ENCODE measurements at regions not wholly inside any gene's neighbourhood (a gene's known extent, or its start where the extent isn't known, plus 50 kb on each side); places are given as distances from the start of the nearest gene placed in this dataset.
A peak's percentile ranks its signal among the peaks of the same experiment; 100 is the strongest.

DNA sequence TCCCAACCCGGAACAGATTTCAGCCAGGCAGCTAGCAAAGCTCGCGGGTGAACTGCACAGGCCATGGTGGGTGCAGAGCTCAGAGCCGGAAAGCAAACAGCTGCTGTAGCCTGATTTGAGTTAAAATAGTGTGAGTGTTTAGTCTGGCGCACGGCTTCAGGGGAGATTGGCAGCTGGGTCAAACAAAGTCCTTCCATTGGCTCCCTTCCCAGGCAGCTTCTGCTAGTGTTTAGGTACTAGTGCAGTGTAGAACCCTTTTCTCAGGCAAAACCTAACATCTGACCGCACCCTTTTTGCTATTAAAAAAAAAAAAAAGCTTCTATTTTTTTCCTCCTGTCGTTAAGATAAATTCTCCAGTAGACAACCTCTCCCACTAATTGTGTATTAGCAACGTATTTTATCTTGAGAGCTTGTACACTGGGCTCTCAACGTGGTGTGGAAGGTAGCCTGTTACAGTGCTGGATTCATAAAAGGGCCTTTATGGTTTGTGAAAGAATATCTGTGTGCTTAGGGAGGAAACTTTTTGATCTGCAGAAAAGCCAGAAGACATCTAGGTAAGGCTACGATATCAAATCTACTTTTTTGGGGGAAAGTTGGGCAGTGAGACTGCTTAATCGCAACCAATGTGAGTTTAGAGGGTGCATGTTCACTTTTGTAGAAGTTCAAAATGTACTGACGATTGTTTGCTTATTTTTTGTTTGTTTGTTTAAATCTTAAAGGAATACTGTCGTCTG is 689.6 kb downstream of the USP25 start:
- H3K9me3 Mint-ChIP-seq: no peaks in the 10 kb centered on the region
- peak overlapping the region; percentile 91 for H3K27ac Mint-ChIP-seq
- peak in 1 of 2 experiments; percentile 56 for DNase-seq (ENCODE audit: low spot score in 2 of 2, unreplicated experiment in 2 of 2)
- H3K36me3 Mint-ChIP-seq: no peaks in the 10 kb centered on the region
- TF ChIP-seq, protein P1, sequence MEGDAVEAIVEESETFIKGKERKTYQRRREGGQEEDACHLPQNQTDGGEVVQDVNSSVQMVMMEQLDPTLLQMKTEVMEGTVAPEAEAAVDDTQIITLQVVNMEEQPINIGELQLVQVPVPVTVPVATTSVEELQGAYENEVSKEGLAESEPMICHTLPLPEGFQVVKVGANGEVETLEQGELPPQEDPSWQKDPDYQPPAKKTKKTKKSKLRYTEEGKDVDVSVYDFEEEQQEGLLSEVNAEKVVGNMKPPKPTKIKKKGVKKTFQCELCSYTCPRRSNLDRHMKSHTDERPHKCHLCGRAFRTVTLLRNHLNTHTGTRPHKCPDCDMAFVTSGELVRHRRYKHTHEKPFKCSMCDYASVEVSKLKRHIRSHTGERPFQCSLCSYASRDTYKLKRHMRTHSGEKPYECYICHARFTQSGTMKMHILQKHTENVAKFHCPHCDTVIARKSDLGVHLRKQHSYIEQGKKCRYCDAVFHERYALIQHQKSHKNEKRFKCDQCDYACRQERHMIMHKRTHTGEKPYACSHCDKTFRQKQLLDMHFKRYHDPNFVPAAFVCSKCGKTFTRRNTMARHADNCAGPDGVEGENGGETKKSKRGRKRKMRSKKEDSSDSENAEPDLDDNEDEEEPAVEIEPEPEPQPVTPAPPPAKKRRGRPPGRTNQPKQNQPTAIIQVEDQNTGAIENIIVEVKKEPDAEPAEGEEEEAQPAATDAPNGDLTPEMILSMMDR (IDR thresholded peaks at IDR 0.05; ENCODE audit: unreplicated experiment): no peak
- H3K4me3 Mint-ChIP-seq: peak overlapping the region; percentile 70
- no peaks in the 10 kb centered on the region for H3K27me3 Mint-ChIP-seq (ENCODE audit: low read depth)
- H3K4me1 Mint-ChIP-seq: peaks cover 42% of the 10 kb centered on the region

DNA sequence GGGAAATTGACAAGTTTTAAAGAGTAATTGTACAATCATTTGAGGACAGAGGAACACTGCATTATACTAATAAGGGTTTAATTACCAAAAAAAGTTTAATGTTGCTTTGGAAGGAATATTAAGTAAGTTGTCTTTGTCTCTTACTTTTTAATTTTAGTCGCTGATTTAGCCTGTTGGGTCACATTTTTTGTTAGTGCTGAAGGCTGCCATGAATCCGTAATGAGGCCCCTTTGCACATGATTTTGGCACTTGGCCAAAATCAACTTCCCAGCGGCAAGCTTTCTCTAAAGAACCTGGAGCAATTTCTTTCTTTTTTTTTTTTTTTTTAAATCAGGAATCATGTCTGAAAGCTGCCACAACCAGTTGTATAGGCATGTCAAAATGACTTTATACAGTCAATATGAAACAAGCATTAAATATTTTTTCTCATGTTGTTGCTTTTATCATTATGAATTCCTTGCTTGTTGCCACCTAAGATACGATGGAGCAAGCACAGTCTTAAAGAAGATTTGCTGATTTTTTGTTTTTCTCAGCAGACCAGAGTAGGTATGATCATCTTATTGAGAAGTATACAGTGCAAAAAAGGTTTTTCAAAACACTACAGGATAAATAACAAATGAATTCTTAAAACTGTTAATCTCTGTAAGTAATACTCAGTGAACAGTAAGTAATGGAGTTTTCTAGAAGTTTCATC is 690.4 kb downstream of the USP25 start:
- Mint-ChIP-seq H3K36me3 (no peaks in the 10 kb centered on the region), H3K4me3 (peak overlapping the region; percentile 70), H3K27me3 (ENCODE audit: low read depth) (no peaks in the 10 kb centered on the region), H3K9me3 (no peaks in the 10 kb centered on the region), H3K4me1 (peaks cover 50% of the 10 kb centered on the region), H3K27ac (peak overlapping the region; percentile 91)
- TF ChIP-seq, protein P1 (IDR thresholded peaks at IDR 0.05; ENCODE audit: unreplicated experiment): no peak
- peak in 1 of 2 experiments; percentile 46 for DNase-seq (ENCODE audit: low spot score in 2 of 2, unreplicated experiment in 2 of 2)

DNA sequence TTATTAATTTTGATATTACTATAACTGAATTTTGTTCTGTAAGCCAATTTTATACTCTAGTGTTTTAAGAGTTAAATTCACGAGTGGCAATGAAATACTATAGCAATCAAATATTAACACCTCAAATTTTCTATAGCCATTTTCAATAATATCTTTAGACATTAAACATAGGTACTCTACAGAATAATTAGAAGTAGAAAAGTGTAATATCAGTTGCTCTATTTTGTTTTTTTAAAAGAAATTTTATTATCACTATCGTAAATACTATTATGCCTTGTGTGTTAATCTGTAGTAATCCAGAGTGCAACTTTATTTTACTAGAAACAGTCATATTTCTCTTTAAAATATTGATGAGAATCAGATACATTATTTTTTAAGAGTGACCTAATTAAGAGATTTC is 691.2 kb downstream of the USP25 start:
- Mint-ChIP-seq H3K4me3 (peak overlapping the region; percentile 70), H3K36me3 (no peaks in the 10 kb centered on the region), H3K4me1 (peaks cover 59% of the 10 kb centered on the region), H3K27ac (peak overlapping the region; percentile 47), H3K27me3 (ENCODE audit: low read depth) (no peaks in the 10 kb centered on the region), H3K9me3 (no peaks in the 10 kb centered on the region)
- TF ChIP-seq, protein P1 (IDR thresholded peaks at IDR 0.05; ENCODE audit: unreplicated experiment): no peak
- DNase-seq (ENCODE audit: low spot score in 2 of 2, unreplicated experiment in 2 of 2): no peak

DNA sequence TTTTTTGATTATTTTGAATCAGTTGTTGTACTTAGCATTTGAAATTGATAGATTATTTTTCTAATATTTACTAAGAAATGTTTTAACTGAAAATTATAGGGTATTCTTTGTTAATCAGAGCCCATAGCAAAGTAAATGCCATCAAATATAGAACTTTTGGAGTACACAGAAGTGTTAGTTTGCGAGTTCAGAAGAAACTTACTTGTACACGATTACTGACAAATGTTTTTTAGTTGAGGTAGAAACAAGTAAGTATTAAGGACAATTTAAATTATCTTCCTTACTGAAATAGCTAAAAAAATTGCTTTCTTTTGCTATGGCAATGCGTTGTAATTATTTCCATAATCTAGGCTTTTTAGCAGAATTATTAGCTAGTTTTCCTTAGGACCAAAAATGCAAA is 692.2 kb downstream of the USP25 start:
- no peaks in the 10 kb centered on the region for H3K9me3 Mint-ChIP-seq
- TF ChIP-seq, protein P1 (IDR thresholded peaks at IDR 0.05; ENCODE audit: unreplicated experiment): no peak
- no peaks in the 10 kb centered on the region for H3K36me3 Mint-ChIP-seq
- no peak for DNase-seq (ENCODE audit: low spot score in 2 of 2, unreplicated experiment in 2 of 2)
- no peak overlapping the region for H3K27ac Mint-ChIP-seq
- peaks cover 66% of the 10 kb centered on the region for H3K4me1 Mint-ChIP-seq
- peak overlapping the region; percentile 70 for H3K4me3 Mint-ChIP-seq
- no peaks in the 10 kb centered on the region for H3K27me3 Mint-ChIP-seq (ENCODE audit: low read depth)

DNA sequence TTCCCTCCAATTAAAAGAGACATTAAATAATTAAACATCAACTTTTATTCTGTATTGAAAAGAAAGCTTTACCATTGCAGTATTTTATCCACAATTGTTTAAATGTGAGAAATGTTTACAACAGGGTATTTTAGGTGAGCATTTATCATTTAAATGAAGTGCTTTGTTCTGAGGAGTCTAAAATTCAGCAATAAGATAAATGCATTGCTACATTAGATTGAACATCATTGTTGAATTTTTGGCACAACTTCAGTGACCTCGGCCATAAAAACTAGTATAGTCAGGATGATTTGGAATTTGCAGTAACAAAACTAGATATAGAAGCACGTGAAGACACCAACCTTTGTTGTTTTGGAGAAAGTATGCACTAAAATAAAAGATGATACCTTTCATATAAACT is 692.9 kb downstream of the USP25 start:
- H3K36me3 Mint-ChIP-seq: no peaks in the 10 kb centered on the region
- H3K4me3 Mint-ChIP-seq: peak overlapping the region; percentile 44
- no peaks in the 10 kb centered on the region for H3K27me3 Mint-ChIP-seq (ENCODE audit: low read depth)
- H3K4me1 Mint-ChIP-seq: peaks cover 68% of the 10 kb centered on the region
- no peaks in the 10 kb centered on the region for H3K9me3 Mint-ChIP-seq
- H3K27ac Mint-ChIP-seq: peak overlapping the region; percentile 52
- DNase-seq (ENCODE audit: low spot score in 2 of 2, unreplicated experiment in 2 of 2): no peak
- TF ChIP-seq, protein P1 (IDR thresholded peaks at IDR 0.05; ENCODE audit: unreplicated experiment): no peak

Data from mesothelial cell of epicardium (in vitro differentiated cells).